ENCODE measurements at regions not wholly inside any gene's neighbourhood (a gene's known extent, or its start where the extent isn't known, plus 50 kb on each side); places are given as distances from the start of the nearest gene placed in this dataset.

GRCh38 chr5:23579566-23579965 lies 72.2 kb downstream of the PRDM9 start:
- DNase-seq (ENCODE audit: low read depth): no peak

- no peak for DNase-seq (ENCODE audit: low read depth)
Observed at GRCh38 chr5:23583081-23583480, 75.7 kb downstream of the PRDM9 start.

GRCh38 chr5:23588841-23589326 lies 81.5 kb downstream of the PRDM9 start:
- DNase-seq (ENCODE audit: low read depth): no peak

- no peak for DNase-seq (ENCODE audit: low read depth)
Observed at GRCh38 chr5:23591250-23591649, 83.8 kb downstream of the PRDM9 start.

- DNase-seq (ENCODE audit: low read depth): no peak
Observed at GRCh38 chr5:23606927-23607326, 99.5 kb downstream of the PRDM9 start.

- no peak for DNase-seq (ENCODE audit: low read depth)
Observed at GRCh38 chr5:23612701-23613100, 105.3 kb downstream of the PRDM9 start.

- DNase-seq (ENCODE audit: low read depth): no peak
Observed at GRCh38 chr5:23613566-23613965, 106.2 kb downstream of the PRDM9 start.

- no peak for DNase-seq (ENCODE audit: low read depth)
Observed at GRCh38 chr5:23614422-23614821, 107.0 kb downstream of the PRDM9 start.

GRCh38 chr5:23626961-23627360 lies 119.6 kb downstream of the PRDM9 start:
- no peak for DNase-seq (ENCODE audit: low read depth)

- no peak for DNase-seq (ENCODE audit: low read depth)
Observed at GRCh38 chr5:23627976-23628375, 120.6 kb downstream of the PRDM9 start.

- no peak for DNase-seq (ENCODE audit: low read depth)
Observed at GRCh38 chr5:23629396-23629795, 122.0 kb downstream of the PRDM9 start.

- DNase-seq (ENCODE audit: low read depth): peak; percentile 6
Observed at GRCh38 chr5:23631302-23632045, 124.1 kb downstream of the PRDM9 start.

GRCh38 chr5:23635938-23636337 lies 128.5 kb downstream of the PRDM9 start:
- DNase-seq (ENCODE audit: low read depth): no peak

GRCh38 chr5:23639326-23639725 lies 131.9 kb downstream of the PRDM9 start:
- DNase-seq (ENCODE audit: low read depth): no peak

- DNase-seq (ENCODE audit: low read depth): no peak
Observed at GRCh38 chr5:23648656-23649055, 141.2 kb downstream of the PRDM9 start.

- DNase-seq (ENCODE audit: low read depth): no peak
Observed at GRCh38 chr5:23649594-23649993, 142.2 kb downstream of the PRDM9 start.

GRCh38 chr5:23655674-23656073 lies 148.3 kb downstream of the PRDM9 start:
- no peak for DNase-seq (ENCODE audit: low read depth)

- no peak for DNase-seq (ENCODE audit: low read depth)
Observed at GRCh38 chr5:23675456-23675855, 168.0 kb downstream of the PRDM9 start.

GRCh38 chr5:23677996-23678395 lies 170.6 kb downstream of the PRDM9 start:
- no peak for DNase-seq (ENCODE audit: low read depth)

- DNase-seq (ENCODE audit: low read depth): no peak
Observed at GRCh38 chr5:23684103-23684502, 176.7 kb downstream of the PRDM9 start.

GRCh38 chr5:23703940-23704855 lies 196.8 kb downstream of the PRDM9 start:
- DNase-seq (ENCODE audit: low read depth): no peak

GRCh38 chr5:23717486-23717885 lies 210.1 kb downstream of the PRDM9 start:
- no peak for DNase-seq (ENCODE audit: low read depth)

- DNase-seq (ENCODE audit: low read depth): no peak
Observed at GRCh38 chr5:23718564-23718963, 211.2 kb downstream of the PRDM9 start.

Data from RPMI7951 (cell line).